K562 (cell line): ENCODE measurements at regions not wholly inside any gene's neighbourhood (a gene's known extent, or its start where the extent isn't known, plus 50 kb on each side); places are given as distances from the start of the nearest gene placed in this dataset.
"Not testable (repeated sequence)": the region's sequence is repeated elsewhere in the genome, so short reads cannot be mapped to it uniquely, and the experiment has no call there.

Experiments used
- ATAC-seq: fragments of 200-7000 bp; cut with Tn5 transposase; 3 replicates; pipeline ENCODE4 v1.9.1; 2020; ENCODE audit warnings: moderate library complexity
- BruUV-seq: library from RNA; stranded (reverse); fragments of 400-500 nt; replicated peaks from 2 replicates; lab custom pipeline; 2021; lab: Mats Ljungman, UMichigan
- CTCF ChIA-PET: fragments of 300-600 bp; formaldehyde crosslinking; extraction: SDS; loops from one replicate; lab custom pipeline; 2021; ENCODE audit warnings: low intra/inter-chr PET ratio; lab: Yijun Ruan, JAX
- POLR2A ChIA-PET: fragments of 300-600, 350-650 bp; sonication (Branson Sonifier 250); formaldehyde crosslinking; extraction: SDS; loops from one replicate; lab custom pipeline; 2021; ENCODE audit warnings: antibody characterized with exemption, inconsistent platforms; lab: Yijun Ruan, JAX
- DNase-seq, 4 experiments: peaks; one replicate each; pipeline versions ENCODE4 v3.0.0 to v3.0.0-alpha.2; 2011 to 2018; ENCODE audit warnings: low spot score in 3 of 4, mixed read lengths in 3 of 4; ENCODE audit errors: extremely low read depth in 1 of 4
- FAIRE-seq: peaks from 2 replicates; lab custom pipeline; 2011; peaks lifted over from hg19 to GRCh38; lab: Jason Lieb, UNC
- H2AFZ ChIP-seq: 2 replicates; pipeline ENCODE4 v1.6.0; 2011; ENCODE audit warnings: low read depth, low read length, control low read depth, inconsistent platforms
- H3K27ac ChIP-seq: fragments of 200-600 bp; 3 replicates; pipeline ENCODE4 v1.8.0; 2011; ENCODE audit warnings: low read depth, mild to moderate bottlenecking, control low read depth, inconsistent platforms, low read length, moderate library complexity, mixed read lengths; ENCODE audit errors: extremely low read depth
- H3K27me3 ChIP-seq, 2 experiments: fragments of 300-600 bp in 1 of 2; 2 replicates in 1 of 2; 3 replicates in 1 of 2; pipeline versions ENCODE4 v1.6.0 to v1.8.0; 2011; ENCODE audit warnings: inconsistent platforms in 2 of 2, low read length in 2 of 2, mild to moderate bottlenecking in 1 of 2, mixed read lengths in 1 of 2, moderate library complexity in 1 of 2; ENCODE audit not compliant: control insufficient read depth in 2 of 2, insufficient read depth in 2 of 2
- H3K36me3 ChIP-seq: fragments of 300-600 bp; 3 replicates; pipeline ENCODE4 v1.8.0; 2011; ENCODE audit warnings: mild to moderate bottlenecking, low read length, inconsistent platforms; ENCODE audit not compliant: control insufficient read depth, insufficient read depth
- H3K4me1 ChIP-seq, 2 experiments: fragments of 200-600 bp in 1 of 2; replicated peaks in 1 of 2; 2 replicates in 1 of 2; 3 replicates in 1 of 2; pipeline versions ENCODE4 v1.5.1 to v1.8.0; 2011; ENCODE audit warnings: inconsistent platforms in 2 of 2, low read length in 2 of 2, mild to moderate bottlenecking in 1 of 2, mixed read lengths in 1 of 2, moderate library complexity in 1 of 2; ENCODE audit not compliant: control insufficient read depth in 2 of 2, insufficient read depth in 2 of 2
- H3K4me2 ChIP-seq: 2 replicates; pipeline ENCODE4 v1.6.1; 2011; ENCODE audit warnings: low read length, control low read depth, inconsistent platforms, mixed read lengths; ENCODE audit not compliant: insufficient read depth
- H3K4me3 ChIP-seq: fragments of 200-600 bp; sonication (generic), shearing (Covaris generic); 2 replicates; pipeline ENCODE4 v1.5.1; 2016; ENCODE audit warnings: control low read depth, inconsistent platforms
- H3K79me2 ChIP-seq: fragments of 200-600 bp; 3 replicates; pipeline ENCODE4 v1.8.0; 2011; ENCODE audit warnings: low read length, inconsistent platforms; ENCODE audit not compliant: control insufficient read depth, insufficient read depth
- H3K9ac ChIP-seq, 2 experiments: 2 replicates each; pipeline versions ENCODE4 v1.6.0 to v1.6.1; 2011; ENCODE audit warnings: low read depth in 2 of 2, low read length in 2 of 2, control low read depth in 1 of 2, inconsistent platforms in 1 of 2, mild to moderate bottlenecking in 1 of 2, mixed read lengths in 1 of 2; ENCODE audit not compliant: insufficient read depth in 1 of 2
- H3K9me1 ChIP-seq: one replicate; pipeline ENCODE4 v1.6.0; 2011; ENCODE audit warnings: inconsistent platforms, mild to moderate bottlenecking, low read length, moderate library complexity; ENCODE audit not compliant: control insufficient read depth, insufficient read depth
- H3K9me3 ChIP-seq: replicated peaks from 2 replicates; pipeline ENCODE4 v1.5.1; 2011; ENCODE audit warnings: low read depth, low read length, inconsistent platforms; ENCODE audit not compliant: control insufficient read depth, insufficient read depth
- H4K20me1 ChIP-seq: replicated peaks from 2 replicates; pipeline ENCODE4 v1.6.1; 2011; ENCODE audit warnings: low read length, inconsistent platforms, mixed read lengths; ENCODE audit not compliant: control insufficient read depth, insufficient read depth
- WGBS: fragments of 100-300 bp; shearing (Covaris generic); methylation state at CpG from one replicate; pipeline ENCODE4 v1.1.6; 2016; ENCODE audit warnings: low coverage, mixed read lengths; ENCODE audit not compliant: insufficient coverage; ENCODE audit errors: missing lambda C conversion rate; 5-methylcytosine and 5-hydroxymethylcytosine counted together
- in situ Hi-C: fragments of 300-500 bp; cut with MboI; formaldehyde crosslinking; loops from 4 replicates; pipeline ENCODE4 v1.15.0; 2018; ENCODE audit warnings: inconsistent platforms, mixed read lengths
- intact Hi-C: fragments of 100-400 bp; cut with micrococcal nuclease; formaldehyde crosslinking; loops from 2 replicates; pipeline ENCODE4 v1.14.2; 2022

DNA sequence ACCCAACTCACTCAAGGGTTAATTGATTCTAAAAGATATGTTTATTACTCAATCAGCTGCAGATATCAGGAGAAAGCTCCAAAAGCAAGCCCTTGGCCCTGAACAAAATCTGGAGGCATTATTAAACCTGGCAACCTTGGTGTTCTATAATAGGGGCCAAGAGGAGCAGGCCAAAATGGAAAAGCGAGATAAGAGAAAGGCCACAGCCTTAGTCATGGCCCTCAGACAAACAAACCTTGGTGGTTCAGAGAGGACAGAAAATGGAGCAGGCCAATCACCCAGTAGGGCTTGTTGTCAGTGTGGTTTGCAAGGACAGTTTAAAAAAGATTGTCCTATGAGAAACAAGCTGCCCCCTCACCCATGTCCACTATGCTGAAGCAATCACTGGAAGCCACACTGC is 53.4 kb upstream of the ATRNL1 start:
- intact Hi-C loops, H3K9ac ChIP-seq, BruUV-seq, H3K9me1 ChIP-seq, FAIRE-seq, H3K4me3 ChIP-seq, in situ Hi-C loops, H3K9me3 ChIP-seq, POLR2A ChIA-PET, H3K4me1 ChIP-seq, DNase-seq, H2AFZ ChIP-seq, CTCF ChIA-PET, H3K27me3 ChIP-seq, H3K36me3 ChIP-seq, ATAC-seq, H3K4me2 ChIP-seq, H4K20me1 ChIP-seq, H3K79me2 ChIP-seq, H3K27ac ChIP-seq: not testable (repeated sequence)
- WGBS: no CpG with 5 or more reads among the region's 1 CpG
